Colonic mucosa (tissue), 4 donors: ENCODE measurements at regions not wholly inside any gene's neighbourhood (a gene's known extent, or its start where the extent isn't known, plus 50 kb on each side); places are given as distances from the start of the nearest gene placed in this dataset.

Source experiments
- DNase-seq: peaks from one replicate; pipeline ENCODE4 v3.0.0-alpha.2; 2020
- H3K27ac ChIP-seq: fragments of 200-600 bp; one replicate; pipeline ENCODE4 v1.8.0; 2021
- H3K27me3 ChIP-seq: fragments of 200-600 bp; one replicate; pipeline ENCODE4 v1.8.0; 2021
- H3K36me3 ChIP-seq: fragments of 200-600 bp; one replicate; pipeline ENCODE4 v1.8.0; 2021
- H3K4me1 ChIP-seq: fragments of 200-600 bp; one replicate; pipeline ENCODE4 v1.8.0; 2021; ENCODE audit warnings: mild to moderate bottlenecking
- H3K4me3 ChIP-seq: fragments of 200-600 bp; one replicate; pipeline ENCODE4 v1.8.0; 2021
- H3K9ac ChIP-seq, 2 donors: one replicate each; pipeline ENCODE4 v1.7.0; 2013; ENCODE audit warnings: control low read depth in 2 of 2, low read depth in 2 of 2, low read length in 2 of 2
- H3K9me3 ChIP-seq: fragments of 200-600 bp; one replicate; pipeline ENCODE4 v1.8.0; 2021
- intact Hi-C: fragments of 100-400 bp; cut with DNase I; formaldehyde crosslinking; loops from one replicate; pipeline ENCODE4 v1.14.1; 2022
- TF ChIP-seq, protein P1 (sequence below): fragments of 200-600 bp; IDR thresholded peaks from one replicate; pipeline ENCODE4 v1.8.0; 2022; ENCODE audit warnings: antibody characterized with exemption, mild to moderate bottlenecking
- donor health status: healthy.
- donor health status: DM: no; HTN: no; CAD: no.
- donor health status: DM: no; HTN: no; CAD: no.

DNA sequence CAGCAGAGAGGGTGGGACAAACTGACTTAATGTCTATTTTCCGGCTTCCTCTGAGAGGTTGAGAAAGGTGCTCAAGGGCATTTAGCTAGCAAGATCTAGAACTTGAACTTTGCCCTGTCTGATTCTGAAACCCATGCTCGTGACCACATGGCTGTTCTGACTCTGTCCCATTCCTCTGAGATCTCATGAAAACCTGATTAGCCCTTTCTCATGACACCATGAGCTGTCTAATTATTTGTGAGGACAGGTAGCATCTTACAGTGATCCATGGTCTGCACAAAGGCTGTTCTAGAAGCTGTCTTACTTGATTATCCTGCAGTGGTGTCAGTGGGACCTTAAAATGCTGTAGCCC is 89.6 kb upstream of the TOX2 start:
- Histone ChIP-seq H3K4me3 (no peak overlapping the region), H3K9me3 (no peaks in the 10 kb centered on the region), H3K4me1 (no peaks in the 10 kb centered on the region), H3K36me3 (no peaks in the 10 kb centered on the region), H3K9ac (no peak overlapping the region), H3K27ac (no peak overlapping the region), H3K27me3 (no peaks in the 10 kb centered on the region)
- intact Hi-C loops, result no loop called here
- TF ChIP-seq, protein P1, sequence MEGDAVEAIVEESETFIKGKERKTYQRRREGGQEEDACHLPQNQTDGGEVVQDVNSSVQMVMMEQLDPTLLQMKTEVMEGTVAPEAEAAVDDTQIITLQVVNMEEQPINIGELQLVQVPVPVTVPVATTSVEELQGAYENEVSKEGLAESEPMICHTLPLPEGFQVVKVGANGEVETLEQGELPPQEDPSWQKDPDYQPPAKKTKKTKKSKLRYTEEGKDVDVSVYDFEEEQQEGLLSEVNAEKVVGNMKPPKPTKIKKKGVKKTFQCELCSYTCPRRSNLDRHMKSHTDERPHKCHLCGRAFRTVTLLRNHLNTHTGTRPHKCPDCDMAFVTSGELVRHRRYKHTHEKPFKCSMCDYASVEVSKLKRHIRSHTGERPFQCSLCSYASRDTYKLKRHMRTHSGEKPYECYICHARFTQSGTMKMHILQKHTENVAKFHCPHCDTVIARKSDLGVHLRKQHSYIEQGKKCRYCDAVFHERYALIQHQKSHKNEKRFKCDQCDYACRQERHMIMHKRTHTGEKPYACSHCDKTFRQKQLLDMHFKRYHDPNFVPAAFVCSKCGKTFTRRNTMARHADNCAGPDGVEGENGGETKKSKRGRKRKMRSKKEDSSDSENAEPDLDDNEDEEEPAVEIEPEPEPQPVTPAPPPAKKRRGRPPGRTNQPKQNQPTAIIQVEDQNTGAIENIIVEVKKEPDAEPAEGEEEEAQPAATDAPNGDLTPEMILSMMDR, result no peak
- DNase-seq, result no peak

DNA sequence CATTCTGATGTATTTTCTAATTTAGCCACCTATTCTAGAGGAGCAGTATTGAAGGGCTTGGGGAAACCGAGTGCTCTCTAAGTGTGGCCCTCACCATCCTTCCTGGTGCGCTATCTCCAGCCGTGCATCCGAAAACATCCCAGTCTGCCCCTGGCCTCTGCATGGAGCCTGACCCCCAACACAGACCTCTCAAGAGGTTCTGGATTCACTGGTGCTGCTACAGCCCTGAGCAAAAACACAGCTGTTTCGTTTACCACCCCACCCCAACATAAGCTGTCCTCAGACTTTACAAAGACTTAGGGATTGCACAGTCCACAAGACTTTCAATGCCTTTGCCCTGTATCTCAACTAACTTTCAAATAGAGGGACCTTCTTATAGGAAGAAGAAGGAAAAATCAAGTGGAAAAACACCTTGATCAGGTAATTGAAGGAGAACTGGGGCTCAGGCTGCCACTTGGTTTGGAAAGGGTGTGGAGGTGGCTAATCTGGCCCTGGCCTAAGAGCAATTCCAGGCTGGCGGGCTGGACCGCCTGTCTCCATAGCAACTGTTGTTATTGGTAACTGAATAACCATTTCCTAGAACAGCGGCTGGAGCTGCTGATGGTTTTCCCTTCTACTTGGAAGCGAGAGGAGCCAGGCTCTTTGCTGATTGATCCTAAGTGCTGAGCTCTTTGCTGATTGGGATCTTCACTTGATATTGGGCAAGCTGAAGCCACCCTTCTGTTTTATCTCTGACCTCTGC is 90.2 kb upstream of the TOX2 start:
- DNase-seq, result peak; percentile 17
- Histone ChIP-seq H3K36me3 (no peaks in the 10 kb centered on the region), H3K9ac (no peak overlapping the region), H3K4me1 (no peaks in the 10 kb centered on the region), H3K27ac (no peak overlapping the region), H3K27me3 (no peaks in the 10 kb centered on the region), H3K9me3 (no peaks in the 10 kb centered on the region), H3K4me3 (no peak overlapping the region)
- TF ChIP-seq, protein P1, result no peak
- intact Hi-C loops, result no loop called here

DNA sequence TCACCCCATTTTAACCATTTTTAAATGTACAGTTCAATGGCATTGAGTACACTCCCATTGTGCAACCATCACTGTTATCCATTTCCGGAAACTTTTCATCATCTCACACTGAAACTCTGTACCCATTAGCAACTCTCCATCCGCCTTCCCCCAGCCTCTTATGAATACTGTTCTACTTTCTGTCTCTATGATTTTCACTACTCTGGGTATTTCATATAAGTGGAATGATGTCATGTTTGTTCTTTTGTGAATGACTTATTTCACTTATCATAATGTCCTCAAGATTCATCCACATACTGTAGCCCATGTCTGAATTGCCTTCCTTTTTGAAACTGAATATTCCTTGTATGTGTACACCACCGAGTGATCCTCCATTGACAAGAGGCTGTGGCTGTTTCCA is 92.9 kb upstream of the TOX2 start:
- intact Hi-C loops, result no loop called here
- no peak for DNase-seq
- Histone ChIP-seq H3K36me3 (no peaks in the 10 kb centered on the region), H3K27ac (no peak overlapping the region), H3K4me3 (no peak overlapping the region), H3K27me3 (no peaks in the 10 kb centered on the region), H3K4me1 (no peaks in the 10 kb centered on the region), H3K9ac (no peak overlapping the region), H3K9me3 (no peaks in the 10 kb centered on the region)
- TF ChIP-seq, protein P1, result no peak

DNA sequence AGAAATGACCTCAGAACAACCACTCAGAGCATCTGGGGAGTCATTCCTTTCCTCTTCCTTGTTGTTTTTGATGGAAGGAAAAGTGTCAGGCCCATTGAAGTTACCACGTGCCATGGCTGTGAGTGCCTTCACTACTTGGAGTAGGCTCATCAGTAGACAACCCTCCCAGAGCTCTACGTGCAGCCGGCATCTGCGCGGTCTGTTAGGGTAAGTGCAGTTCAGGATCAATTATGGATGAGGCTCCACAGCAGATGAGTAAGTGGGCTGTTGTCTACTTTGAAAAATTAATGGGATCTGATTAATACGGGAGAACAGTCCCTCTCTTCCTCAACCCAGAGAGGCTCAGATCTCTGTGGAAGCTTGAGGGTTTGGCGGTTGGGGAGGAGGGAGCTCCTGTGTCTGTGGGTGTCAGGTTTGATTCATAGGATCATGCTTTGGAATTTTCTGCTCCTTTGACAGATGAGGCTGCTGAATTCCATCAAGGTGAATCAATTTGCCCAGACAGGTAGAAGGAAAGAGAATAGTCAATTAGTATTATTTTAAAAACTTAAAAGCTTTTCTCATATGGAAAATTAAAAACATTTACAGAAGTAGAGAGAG is 93.8 kb upstream of the TOX2 start:
- no peaks in the 10 kb centered on the region for H3K4me1 ChIP-seq
- no peak overlapping the region for H3K4me3 ChIP-seq
- no peaks in the 10 kb centered on the region for H3K27me3 ChIP-seq
- H3K36me3 ChIP-seq, result no peaks in the 10 kb centered on the region
- no peaks in the 10 kb centered on the region for H3K9me3 ChIP-seq
- no peak overlapping the region for H3K9ac ChIP-seq
- H3K27ac ChIP-seq, result no peak overlapping the region
- DNase-seq, result no peak
- TF ChIP-seq, protein P1, result no peak
- intact Hi-C loops, result no loop called here

DNA sequence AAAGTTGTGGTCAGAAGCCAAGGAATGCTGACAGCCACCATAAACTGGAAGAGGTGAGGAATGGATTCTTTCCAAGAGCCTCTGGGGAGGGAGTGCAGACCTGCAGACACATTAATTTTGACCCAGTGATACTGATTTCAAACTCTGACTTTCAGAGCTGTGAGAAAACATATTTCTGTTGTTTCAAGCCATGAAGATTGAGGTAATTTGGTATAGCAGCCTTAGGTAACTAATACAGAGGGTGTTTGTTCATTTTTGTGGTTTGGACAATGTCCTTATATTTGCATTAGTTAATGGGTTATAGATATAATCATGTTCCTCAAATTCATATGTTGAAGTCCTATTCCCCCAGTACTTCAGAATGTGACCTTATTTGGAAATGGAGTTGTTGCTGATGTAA is 85.4 kb upstream of the GTSF1L start:
- intact Hi-C loops, result no loop called here
- no peak overlapping the region for H3K4me3 ChIP-seq
- H3K4me1 ChIP-seq, result no peaks in the 10 kb centered on the region
- H3K27me3 ChIP-seq, result no peaks in the 10 kb centered on the region
- no peak for DNase-seq
- no peak overlapping the region for H3K27ac ChIP-seq
- H3K36me3 ChIP-seq, result no peaks in the 10 kb centered on the region
- TF ChIP-seq, protein P1, result no peak
- no peak overlapping the region for H3K9ac ChIP-seq
- no peaks in the 10 kb centered on the region for H3K9me3 ChIP-seq
